ENCODE measurements at regions not wholly inside any gene's neighbourhood (a gene's known extent, or its start where the extent isn't known, plus 50 kb on each side); places are given as distances from the start of the nearest gene placed in this dataset.

- DNase-seq = no peak
- no peak for TF ChIP-seq CTCF (IDR thresholded peaks at IDR 0.05)
Observed at GRCh38 chr19:29448046-29448445, 77.7 kb upstream of the VSTM2B start.

GRCh38 chr19:29449371-29449770, 76.4 kb upstream of the VSTM2B start:
- Histone ChIP-seq H3K4me1 (no peaks in the 10 kb centered on the region), H3K36me3 (no peaks in the 10 kb centered on the region), H3K4me3 (no peak overlapping the region), H3K9me3 (no peaks in the 10 kb centered on the region), H3K27ac (no peak overlapping the region), H3K27me3 (peaks cover 0 to 13% of the 10 kb centered on the region in 2 donors)
- TF ChIP-seq CTCF (IDR thresholded peaks at IDR 0.05) = no peak
- intact Hi-C loops (cut with DNase I) = no loop called here
- ATAC-seq = no peak
- DNase-seq = no peak

More at GRCh38 chr19:29448046-29448445, 77.7 kb upstream of the VSTM2B start:
- no peak for ATAC-seq
- H3K9me3 ChIP-seq = no peaks in the 10 kb centered on the region
- no peaks in the 10 kb centered on the region for H3K4me1 ChIP-seq
- no peak overlapping the region for H3K4me3 ChIP-seq
- peaks cover 0 to 13% of the 10 kb centered on the region in 2 donors for H3K27me3 ChIP-seq
- no peaks in the 10 kb centered on the region for H3K36me3 ChIP-seq
- no peak overlapping the region for H3K27ac ChIP-seq
- intact Hi-C loops (cut with DNase I) = no loop called here

GRCh38 chr19:29450306-29450705, 75.5 kb upstream of the VSTM2B start:
- DNase-seq = no peak
- Histone ChIP-seq H3K27me3 (peaks cover 0 to 15% of the 10 kb centered on the region in 2 donors), H3K36me3 (no peaks in the 10 kb centered on the region), H3K9me3 (no peaks in the 10 kb centered on the region), H3K27ac (no peak overlapping the region), H3K4me3 (no peak overlapping the region), H3K4me1 (no peaks in the 10 kb centered on the region)
- intact Hi-C loops (cut with DNase I) = no loop called here
- no peak for ATAC-seq
- no peak for TF ChIP-seq CTCF (IDR thresholded peaks at IDR 0.05)

- DNase-seq (no peak), ATAC-seq (no peak)
- no peaks in the 10 kb centered on the region for H3K36me3 ChIP-seq
- no peak overlapping the region for H3K27ac ChIP-seq
- no peaks in the 10 kb centered on the region for H3K9me3 ChIP-seq
- no peak for TF ChIP-seq CTCF (IDR thresholded peaks at IDR 0.05)
- intact Hi-C loops (cut with DNase I) = no loop called here
- H3K27me3 ChIP-seq = peaks cover 0 to 20% of the 10 kb centered on the region in 2 donors
- no peak overlapping the region for H3K4me3 ChIP-seq
- no peaks in the 10 kb centered on the region for H3K4me1 ChIP-seq
Observed at GRCh38 chr19:29450812-29451211, 75.0 kb upstream of the VSTM2B start.

- Histone ChIP-seq H3K36me3 (no peaks in the 10 kb centered on the region), H3K27ac (no peak overlapping the region), H3K9me3 (peaks cover 0 to 14% of the 10 kb centered on the region in 2 donors), H3K4me1 (no peaks in the 10 kb centered on the region), H3K4me3 (no peak overlapping the region), H3K27me3 (peaks cover 0 to 7% of the 10 kb centered on the region in 2 donors)
- TF ChIP-seq CTCF (IDR thresholded peaks at IDR 0.05) = no peak
- DNase-seq (no peak), ATAC-seq (no peak)
- intact Hi-C loops (cut with DNase I) = no loop called here
Observed at GRCh38 chr19:29454109-29454508, 71.7 kb upstream of the VSTM2B start.

Data from left lung (tissue), 4 donors.